ENCODE measurements at regions not wholly inside any gene's neighbourhood (a gene's known extent, or its start where the extent isn't known, plus 50 kb on each side); places are given as distances from the start of the nearest gene placed in this dataset.

DNA sequence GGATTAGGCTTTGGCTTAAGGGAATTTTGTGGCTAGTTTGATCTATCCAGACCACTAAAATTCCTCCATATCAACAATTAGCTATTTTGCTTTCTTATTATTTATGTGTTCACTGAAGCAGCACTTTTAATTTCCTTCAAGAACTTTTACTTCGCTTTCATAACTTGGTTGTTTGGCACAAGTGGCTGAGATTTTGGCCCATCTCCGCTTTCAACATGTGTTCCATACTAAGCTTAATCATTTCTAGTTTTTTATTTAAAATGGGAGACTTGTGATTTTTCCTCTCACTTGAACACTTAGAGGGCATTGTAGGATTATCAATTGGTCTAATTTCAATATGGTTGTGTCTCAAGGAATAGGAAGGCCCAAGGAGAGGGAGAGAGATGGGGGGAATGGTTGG, 102.4 kb upstream of the HSF2 start:
- H3K27ac ChIP-seq (ENCODE audit: low read depth, low read length): no peak overlapping the region
- no peak overlapping the region for H3K4me2 ChIP-seq (ENCODE audit: low read length)
- no peaks in the 10 kb centered on the region for H3K27me3 ChIP-seq (ENCODE audit: control insufficient read depth, low read length)
- no peaks in the 10 kb centered on the region for H4K20me1 ChIP-seq (ENCODE audit: control insufficient read depth, insufficient read depth, low read depth, low read length)
- H3K4me3 ChIP-seq (ENCODE audit: low read length): no peak overlapping the region
- TF ChIP-seq, protein P1, sequence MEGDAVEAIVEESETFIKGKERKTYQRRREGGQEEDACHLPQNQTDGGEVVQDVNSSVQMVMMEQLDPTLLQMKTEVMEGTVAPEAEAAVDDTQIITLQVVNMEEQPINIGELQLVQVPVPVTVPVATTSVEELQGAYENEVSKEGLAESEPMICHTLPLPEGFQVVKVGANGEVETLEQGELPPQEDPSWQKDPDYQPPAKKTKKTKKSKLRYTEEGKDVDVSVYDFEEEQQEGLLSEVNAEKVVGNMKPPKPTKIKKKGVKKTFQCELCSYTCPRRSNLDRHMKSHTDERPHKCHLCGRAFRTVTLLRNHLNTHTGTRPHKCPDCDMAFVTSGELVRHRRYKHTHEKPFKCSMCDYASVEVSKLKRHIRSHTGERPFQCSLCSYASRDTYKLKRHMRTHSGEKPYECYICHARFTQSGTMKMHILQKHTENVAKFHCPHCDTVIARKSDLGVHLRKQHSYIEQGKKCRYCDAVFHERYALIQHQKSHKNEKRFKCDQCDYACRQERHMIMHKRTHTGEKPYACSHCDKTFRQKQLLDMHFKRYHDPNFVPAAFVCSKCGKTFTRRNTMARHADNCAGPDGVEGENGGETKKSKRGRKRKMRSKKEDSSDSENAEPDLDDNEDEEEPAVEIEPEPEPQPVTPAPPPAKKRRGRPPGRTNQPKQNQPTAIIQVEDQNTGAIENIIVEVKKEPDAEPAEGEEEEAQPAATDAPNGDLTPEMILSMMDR (IDR thresholded peaks at IDR 0.05; ENCODE audit: low read depth, low read length, poor library complexity, severe bottlenecking): no peak
- no peak for TF ChIP-seq EZH2phosphoT487 (IDR thresholded peaks at IDR 0.05; ENCODE audit: borderline replicate concordance, low read length)
- H3K4me1 ChIP-seq (ENCODE audit: control insufficient read depth, low read length): no peaks in the 10 kb centered on the region
- no peaks in the 10 kb centered on the region for H3K36me3 ChIP-seq (ENCODE audit: control insufficient read depth, low read length)
- H3K79me2 ChIP-seq (ENCODE audit: control insufficient read depth, low read length): no peaks in the 10 kb centered on the region
- no peaks in the 10 kb centered on the region for H3K9me3 ChIP-seq (ENCODE audit: control insufficient read depth, insufficient read depth, low read length)
- no peaks in the 10 kb centered on the region for H3F3A ChIP-seq (ENCODE audit: control insufficient read depth, insufficient read depth)
- H3K9me2 ChIP-seq (replicated peaks; ENCODE audit: control insufficient read depth, low read length): no peaks in the 10 kb centered on the region

DNA sequence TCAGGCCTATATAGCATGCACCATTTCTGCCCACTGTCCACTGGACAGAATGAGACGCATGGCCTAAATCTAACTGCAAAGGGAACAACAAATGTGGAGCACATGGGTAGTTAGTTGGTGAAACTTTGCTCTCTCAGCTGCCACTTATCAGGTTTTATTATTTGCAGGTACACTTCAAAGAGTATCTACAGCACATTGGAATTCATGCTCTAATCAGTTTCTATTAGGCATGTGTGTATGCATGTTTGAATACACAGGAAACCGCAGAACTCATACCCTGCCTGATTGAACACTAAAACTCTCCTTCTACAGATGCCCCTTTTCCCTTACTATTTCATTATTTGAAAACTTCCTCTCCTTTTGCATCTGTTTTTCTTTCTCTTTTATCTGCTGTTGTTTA, 97.4 kb upstream of the HSF2 start:
- Histone ChIP-seq H3K36me3 (ENCODE audit: control insufficient read depth, low read length) (no peaks in the 10 kb centered on the region), H3K4me1 (ENCODE audit: control insufficient read depth, low read length) (no peaks in the 10 kb centered on the region), H3K9me2 (replicated peaks; ENCODE audit: control insufficient read depth, low read length) (no peaks in the 10 kb centered on the region), H3K27me3 (ENCODE audit: control insufficient read depth, low read length) (no peaks in the 10 kb centered on the region), H3K79me2 (ENCODE audit: control insufficient read depth, low read length) (no peaks in the 10 kb centered on the region), H3K4me2 (ENCODE audit: low read length) (no peak overlapping the region), H3K9me3 (ENCODE audit: control insufficient read depth, insufficient read depth, low read length) (no peaks in the 10 kb centered on the region), H3F3A (ENCODE audit: control insufficient read depth, insufficient read depth) (no peaks in the 10 kb centered on the region), H3K27ac (ENCODE audit: low read depth, low read length) (no peak overlapping the region), H3K4me3 (ENCODE audit: low read length) (no peak overlapping the region), H4K20me1 (ENCODE audit: control insufficient read depth, insufficient read depth, low read depth, low read length) (no peaks in the 10 kb centered on the region)
- TF ChIP-seq, protein P1 (IDR thresholded peaks at IDR 0.05; ENCODE audit: low read depth, low read length, poor library complexity, severe bottlenecking): no peak
- no peak for TF ChIP-seq EZH2phosphoT487 (IDR thresholded peaks at IDR 0.05; ENCODE audit: borderline replicate concordance, low read length)

DNA sequence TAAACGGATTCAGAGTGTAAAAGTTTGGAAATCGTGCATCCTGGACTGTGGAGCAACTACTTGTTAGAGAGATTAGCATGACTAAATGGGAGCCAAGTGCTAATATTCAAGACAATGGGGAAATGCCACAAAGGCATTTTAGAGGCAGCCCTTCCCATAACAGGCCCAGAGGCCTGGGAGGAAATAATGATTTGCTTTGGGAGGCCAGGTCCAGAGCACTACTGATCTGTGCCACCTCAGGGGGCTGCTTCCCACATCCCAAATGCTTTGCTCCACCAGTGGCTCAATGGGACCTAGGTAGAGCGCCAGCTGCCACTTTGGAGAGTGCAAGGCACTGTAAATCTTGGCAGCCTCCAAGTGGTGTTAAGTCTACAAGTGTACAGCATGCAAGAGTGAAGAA, 91.9 kb upstream of the HSF2 start:
- no peaks in the 10 kb centered on the region for H3F3A ChIP-seq (ENCODE audit: control insufficient read depth, insufficient read depth)
- no peak overlapping the region for H3K4me3 ChIP-seq (ENCODE audit: low read length)
- H3K9me3 ChIP-seq (ENCODE audit: control insufficient read depth, insufficient read depth, low read length): no peaks in the 10 kb centered on the region
- H4K20me1 ChIP-seq (ENCODE audit: control insufficient read depth, insufficient read depth, low read depth, low read length): no peaks in the 10 kb centered on the region
- H3K27ac ChIP-seq (ENCODE audit: low read depth, low read length): no peak overlapping the region
- no peaks in the 10 kb centered on the region for H3K4me1 ChIP-seq (ENCODE audit: control insufficient read depth, low read length)
- no peak for TF ChIP-seq EZH2phosphoT487 (IDR thresholded peaks at IDR 0.05; ENCODE audit: borderline replicate concordance, low read length)
- TF ChIP-seq, protein P1 (IDR thresholded peaks at IDR 0.05; ENCODE audit: low read depth, low read length, poor library complexity, severe bottlenecking): no peak
- no peaks in the 10 kb centered on the region for H3K36me3 ChIP-seq (ENCODE audit: control insufficient read depth, low read length)
- no peak overlapping the region for H3K4me2 ChIP-seq (ENCODE audit: low read length)
- no peaks in the 10 kb centered on the region for H3K27me3 ChIP-seq (ENCODE audit: control insufficient read depth, low read length)
- no peaks in the 10 kb centered on the region for H3K9me2 ChIP-seq (replicated peaks; ENCODE audit: control insufficient read depth, low read length)
- no peaks in the 10 kb centered on the region for H3K79me2 ChIP-seq (ENCODE audit: control insufficient read depth, low read length)

DNA sequence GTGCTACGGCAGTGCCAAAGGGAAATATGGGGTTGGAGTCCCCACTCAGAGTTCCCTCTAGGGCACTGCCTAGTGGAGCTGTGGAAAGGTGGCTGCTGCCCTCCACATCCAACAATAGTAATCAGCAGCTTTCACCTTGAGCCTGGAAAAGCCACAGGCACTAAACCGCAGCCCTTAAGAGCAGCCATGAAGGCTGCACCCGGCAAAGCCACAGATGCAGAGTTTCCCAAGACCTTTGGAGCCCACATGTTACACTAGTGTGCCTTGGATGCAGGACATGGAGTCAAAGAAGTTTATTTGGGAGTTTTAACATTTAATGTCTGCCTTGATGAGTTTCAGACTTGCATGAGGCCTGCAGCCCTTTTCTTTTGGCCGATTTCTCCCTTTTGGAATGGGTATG, 91.4 kb upstream of the HSF2 start:
- Histone ChIP-seq H3K4me1 (ENCODE audit: control insufficient read depth, low read length) (no peaks in the 10 kb centered on the region), H3K27me3 (ENCODE audit: control insufficient read depth, low read length) (no peaks in the 10 kb centered on the region), H4K20me1 (ENCODE audit: control insufficient read depth, insufficient read depth, low read depth, low read length) (no peaks in the 10 kb centered on the region), H3K27ac (ENCODE audit: low read depth, low read length) (no peak overlapping the region), H3K9me3 (ENCODE audit: control insufficient read depth, insufficient read depth, low read length) (no peaks in the 10 kb centered on the region), H3F3A (ENCODE audit: control insufficient read depth, insufficient read depth) (no peaks in the 10 kb centered on the region), H3K36me3 (ENCODE audit: control insufficient read depth, low read length) (no peaks in the 10 kb centered on the region), H3K79me2 (ENCODE audit: control insufficient read depth, low read length) (no peaks in the 10 kb centered on the region), H3K4me3 (ENCODE audit: low read length) (no peak overlapping the region), H3K9me2 (replicated peaks; ENCODE audit: control insufficient read depth, low read length) (no peaks in the 10 kb centered on the region), H3K4me2 (ENCODE audit: low read length) (no peak overlapping the region)
- no peak for TF ChIP-seq EZH2phosphoT487 (IDR thresholded peaks at IDR 0.05; ENCODE audit: borderline replicate concordance, low read length)
- TF ChIP-seq, protein P1 (IDR thresholded peaks at IDR 0.05; ENCODE audit: low read depth, low read length, poor library complexity, severe bottlenecking): no peak

Measured in DOHH2 (cell line).